GM12873 (cell line): ENCODE measurements at regions not wholly inside any gene's neighbourhood (a gene's known extent, or its start where the extent isn't known, plus 50 kb on each side); places are given as distances from the start of the nearest gene placed in this dataset.

Experiments
- CTCF ChIP-seq: IDR thresholded peaks from 2 replicates; pipeline ENCODE4 v1.5.1; 2012; ENCODE audit warnings: low read depth, mild to moderate bottlenecking, moderate library complexity, low read length, control low read depth; ENCODE audit not compliant: insufficient read depth; ENCODE audit errors: missing control alignments

DNA sequence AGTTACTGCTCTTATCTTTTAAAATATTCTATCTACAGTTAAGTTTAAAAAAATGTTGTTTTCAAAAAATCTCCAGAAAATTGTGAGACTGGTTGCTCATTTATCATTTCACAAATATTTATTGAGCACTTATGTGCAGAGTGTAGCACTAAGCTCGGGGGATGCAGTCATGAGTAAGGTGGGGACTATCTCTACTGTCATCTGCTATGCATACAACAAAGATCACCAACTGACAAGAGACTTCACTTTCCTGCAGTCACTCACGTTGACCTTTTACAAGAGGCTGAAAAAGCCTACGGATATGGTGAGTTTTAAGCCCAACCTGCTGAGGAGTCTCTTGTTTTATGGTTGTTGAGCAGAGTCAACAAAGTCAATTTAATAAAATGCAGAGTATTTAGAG lies 392.5 kb downstream of the KLF12 start:
- TF ChIP-seq CTCF, result no peak

DNA sequence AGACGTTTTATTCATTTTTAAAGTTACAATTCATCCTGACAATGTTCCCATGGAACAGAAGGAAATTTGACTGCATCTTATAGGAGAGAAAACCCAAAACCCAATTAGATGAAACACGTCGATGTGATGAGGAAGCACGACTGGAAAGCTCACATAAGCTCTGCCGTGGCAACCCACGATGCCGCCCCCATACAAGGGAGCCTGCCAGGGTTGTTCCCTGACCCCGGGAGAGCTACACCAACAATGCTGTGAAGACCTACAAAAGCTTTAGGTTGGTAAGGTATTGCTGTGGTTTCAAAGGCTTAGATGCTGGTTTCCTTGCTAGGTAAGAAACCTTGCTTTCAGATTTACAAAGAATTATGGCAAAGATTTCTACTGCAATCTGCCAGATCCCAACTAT lies 393.1 kb downstream of the KLF12 start:
- no peak for TF ChIP-seq CTCF

DNA sequence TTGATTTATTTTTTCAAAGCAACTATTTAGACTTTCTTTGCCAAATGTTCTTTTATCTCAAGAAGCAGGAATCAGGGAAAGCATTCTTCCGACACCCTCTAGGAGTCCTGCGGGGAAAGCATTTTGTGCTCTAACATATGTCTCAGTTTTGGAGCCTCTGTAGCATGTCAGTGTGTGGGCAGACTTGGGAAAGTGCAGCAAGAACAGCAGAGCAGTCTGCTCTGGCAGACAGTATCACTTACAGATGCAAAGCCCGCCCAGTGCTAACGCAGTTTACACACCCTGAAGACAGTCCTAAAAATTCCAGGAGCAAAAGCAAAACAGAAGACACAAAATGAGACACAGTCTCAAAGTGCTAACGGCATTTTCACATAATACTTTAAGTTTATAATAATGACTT lies 393.5 kb downstream of the KLF12 start:
- no peak for TF ChIP-seq CTCF

DNA sequence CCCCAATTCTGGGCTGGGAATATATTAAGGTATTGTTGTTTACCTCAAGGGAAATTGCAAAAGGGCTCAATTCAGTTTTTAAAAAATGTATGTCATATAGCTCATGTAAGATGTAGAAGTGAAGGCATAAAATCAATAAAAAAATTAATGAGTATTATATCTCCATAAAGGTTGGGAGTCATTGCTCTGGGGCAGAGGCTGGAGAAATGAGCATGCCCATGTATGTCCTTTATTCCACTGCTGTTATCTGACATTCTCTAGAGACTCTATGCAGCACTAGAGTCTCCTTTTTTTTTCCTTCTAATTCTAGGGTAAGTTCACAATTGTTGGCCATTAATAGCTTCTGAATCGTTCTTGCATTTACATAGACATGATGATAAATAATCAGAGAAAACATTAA lies 394.8 kb downstream of the KLF12 start:
- no peak for TF ChIP-seq CTCF

GRCh38 chr13:73738626-73739025 lies 395.6 kb downstream of the KLF12 start:
- no peak for TF ChIP-seq CTCF

- no peak for TF ChIP-seq CTCF
Observed at GRCh38 chr13:73737214-73737613, 397.0 kb downstream of the KLF12 start.

- TF ChIP-seq CTCF, result no peak
Observed at GRCh38 chr13:73733706-73734105, 400.5 kb downstream of the KLF12 start.

GRCh38 chr13:73732350-73732749 lies 401.9 kb downstream of the KLF12 start:
- TF ChIP-seq CTCF, result no peak
